Adipocyte (in vitro differentiated cells): ENCODE measurements at regions not wholly inside any gene's neighbourhood (a gene's known extent, or its start where the extent isn't known, plus 50 kb on each side); places are given as distances from the start of the nearest gene placed in this dataset.
A peak's percentile ranks its signal among the peaks of the same experiment; 100 is the strongest.
"Not testable (repeated sequence)": the region's sequence is repeated elsewhere in the genome, so short reads cannot be mapped to it uniquely, and the experiment has no call there.

Experiments
- DNase-seq: peaks from one replicate; pipeline ENCODE4 v3.0.0-alpha.2; 2015; ENCODE audit warnings: low read depth
- H3K27me3 ChIP-seq: replicated peaks from 2 replicates; pipeline ENCODE4 v1.7.0; 2013; ENCODE audit warnings: mild to moderate bottlenecking, low read length, moderate library complexity; ENCODE audit not compliant: control insufficient read depth, insufficient read depth
- H3K36me3 ChIP-seq: 2 replicates; pipeline ENCODE4 v1.7.0; 2013; ENCODE audit warnings: low read length, mild to moderate bottlenecking, moderate library complexity; ENCODE audit not compliant: control insufficient read depth, insufficient read depth, severe bottlenecking
- H3K4me1 ChIP-seq: 2 replicates; pipeline ENCODE4 v1.7.0; 2013; ENCODE audit warnings: mild to moderate bottlenecking, low read length, moderate library complexity; ENCODE audit not compliant: control insufficient read depth, insufficient read depth
- H3K4me3 ChIP-seq: 2 replicates; pipeline ENCODE4 v1.7.0; 2013; ENCODE audit warnings: mild to moderate bottlenecking, low read length, moderate library complexity
- H3K9ac ChIP-seq: 2 replicates; pipeline ENCODE4 v1.7.0; 2013; ENCODE audit warnings: mild to moderate bottlenecking, low read length, moderate library complexity
- H3K9me3 ChIP-seq: 2 replicates; pipeline ENCODE4 v1.7.0; 2013; ENCODE audit warnings: mild to moderate bottlenecking, low read length, moderate library complexity; ENCODE audit not compliant: control insufficient read depth

DNA sequence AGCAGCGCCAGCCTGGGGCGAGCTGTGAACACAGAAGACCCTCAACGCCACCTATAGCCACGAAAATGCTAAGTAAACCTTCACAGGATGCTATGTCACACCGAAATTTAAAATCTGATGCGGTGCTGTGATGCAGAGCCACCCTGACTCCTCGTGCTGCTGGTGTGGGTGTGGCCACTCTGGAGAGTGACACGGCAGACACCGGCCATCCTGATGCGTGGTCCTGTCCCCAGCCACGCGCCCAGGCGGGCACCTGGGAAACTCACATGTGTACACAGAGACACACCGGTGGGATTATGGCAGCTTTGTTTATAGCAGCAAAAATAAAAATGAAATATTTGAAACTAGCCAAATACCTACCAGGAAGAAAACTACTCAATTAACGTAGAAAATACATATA is 138.3 kb upstream of the SFSWAP start:
- peaks cover 3% of the 10 kb centered on the region for H3K9me3 ChIP-seq
- no peak overlapping the region for H3K9ac ChIP-seq
- peaks cover 46% of the 10 kb centered on the region for H3K27me3 ChIP-seq
- DNase-seq: no peak
- H3K36me3 ChIP-seq: no peaks in the 10 kb centered on the region
- H3K4me3 ChIP-seq: no peak overlapping the region
- peaks cover 19% of the 10 kb centered on the region for H3K4me1 ChIP-seq

DNA sequence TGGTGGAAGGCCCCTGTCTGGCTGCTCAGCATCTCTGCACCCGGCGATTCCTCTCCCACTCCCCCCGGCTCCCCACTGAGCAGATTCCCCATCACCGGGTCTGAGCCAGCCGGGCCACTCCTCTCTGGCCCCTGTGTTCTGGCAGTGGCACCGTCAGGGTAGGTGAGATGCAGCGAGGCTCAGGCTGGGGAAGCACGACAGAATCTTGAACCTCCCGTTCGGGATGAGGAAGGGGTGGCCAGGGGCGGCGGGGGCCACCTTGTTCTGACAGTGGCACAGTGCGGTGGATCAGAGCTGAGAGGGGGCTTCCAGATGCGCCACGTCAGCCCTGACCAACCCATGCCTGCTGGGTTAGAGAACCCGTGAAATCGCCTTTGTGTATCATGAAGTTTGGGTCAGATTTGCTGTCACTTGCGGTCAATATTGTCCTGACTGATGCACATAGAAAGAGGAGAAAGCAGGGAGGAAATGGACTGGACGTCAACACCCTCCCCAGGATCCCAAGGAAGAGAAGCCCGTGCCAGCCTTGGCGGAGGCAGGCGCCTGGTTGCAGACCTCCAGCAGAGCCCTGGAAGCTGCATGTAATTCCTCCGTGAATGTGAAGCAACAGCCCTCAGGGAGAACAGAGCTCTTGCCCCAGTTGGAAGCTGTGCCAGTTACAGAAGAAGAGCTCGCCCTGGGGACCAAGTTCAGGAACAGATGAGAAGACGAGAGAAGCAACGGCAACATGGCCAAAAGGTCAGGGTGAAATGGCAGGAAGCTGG is 137.1 kb upstream of the SFSWAP start:
- Histone ChIP-seq H3K9me3 (no peaks in the 10 kb centered on the region), H3K27me3 (peaks cover 49% of the 10 kb centered on the region), H3K4me3 (no peak overlapping the region), H3K36me3 (no peaks in the 10 kb centered on the region), H3K9ac (no peak overlapping the region), H3K4me1 (peaks cover 19% of the 10 kb centered on the region)
- peak; percentile 5 for DNase-seq

DNA sequence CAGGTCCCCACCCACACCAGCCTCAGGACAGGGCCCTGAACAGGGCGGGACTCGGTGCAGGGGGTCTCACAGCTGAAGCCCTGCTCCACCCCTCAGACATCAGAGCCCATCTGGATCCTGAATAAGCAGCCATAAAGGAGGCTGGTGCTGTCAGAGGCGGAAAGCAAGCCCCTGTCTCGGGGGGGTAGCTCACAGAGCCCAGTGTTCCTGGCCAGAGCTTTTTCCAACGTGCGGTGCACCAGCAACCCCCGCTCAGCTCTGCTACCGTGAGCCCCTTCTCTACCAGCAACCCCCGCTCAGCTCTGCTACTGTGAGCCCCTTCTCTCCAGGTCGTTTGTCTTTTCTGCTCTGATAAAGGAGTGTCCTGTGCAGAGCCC is 136.5 kb upstream of the SFSWAP start:
- Histone ChIP-seq H3K4me3 (no peak overlapping the region), H3K27me3 (peaks cover 50% of the 10 kb centered on the region), H3K36me3 (no peaks in the 10 kb centered on the region), H3K4me1 (peaks cover 19% of the 10 kb centered on the region), H3K9ac (peak overlapping the region; percentile 10), H3K9me3 (no peaks in the 10 kb centered on the region)
- DNase-seq: no peak

DNA sequence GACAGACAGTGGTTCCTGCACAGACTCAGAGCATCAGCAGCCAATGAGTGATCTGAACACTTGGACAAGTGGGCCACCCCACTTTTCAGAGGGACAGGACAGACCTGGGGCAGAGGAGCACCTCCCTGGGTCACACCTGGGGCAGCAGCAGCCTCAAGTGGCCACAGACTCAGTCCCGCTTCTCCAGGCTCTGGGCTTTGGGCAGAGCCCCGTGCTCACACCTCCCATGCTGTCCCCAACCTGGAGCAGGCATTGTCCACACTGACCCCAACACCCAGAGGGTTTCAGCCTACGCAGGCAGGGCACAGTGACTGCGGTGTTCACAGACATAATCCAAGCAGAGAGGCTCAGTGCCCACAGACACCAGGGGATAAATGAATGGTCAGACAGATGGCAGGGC is 135.5 kb upstream of the SFSWAP start:
- Histone ChIP-seq H3K9me3 (no peaks in the 10 kb centered on the region), H3K4me1 (peaks cover 19% of the 10 kb centered on the region), H3K27me3 (peaks cover 45% of the 10 kb centered on the region), H3K9ac (no peak overlapping the region), H3K36me3 (no peaks in the 10 kb centered on the region), H3K4me3 (no peak overlapping the region)
- DNase-seq: no peak

GRCh38 chr12:131576734-131577133 is 134.2 kb upstream of the SFSWAP start:
- Histone ChIP-seq H3K27me3 (peaks cover 37% of the 10 kb centered on the region), H3K4me1 (peaks cover 19% of the 10 kb centered on the region)
- DNase-seq, H3K9me3 ChIP-seq, H3K36me3 ChIP-seq, H3K9ac ChIP-seq, H3K4me3 ChIP-seq: not testable (repeated sequence)

DNA sequence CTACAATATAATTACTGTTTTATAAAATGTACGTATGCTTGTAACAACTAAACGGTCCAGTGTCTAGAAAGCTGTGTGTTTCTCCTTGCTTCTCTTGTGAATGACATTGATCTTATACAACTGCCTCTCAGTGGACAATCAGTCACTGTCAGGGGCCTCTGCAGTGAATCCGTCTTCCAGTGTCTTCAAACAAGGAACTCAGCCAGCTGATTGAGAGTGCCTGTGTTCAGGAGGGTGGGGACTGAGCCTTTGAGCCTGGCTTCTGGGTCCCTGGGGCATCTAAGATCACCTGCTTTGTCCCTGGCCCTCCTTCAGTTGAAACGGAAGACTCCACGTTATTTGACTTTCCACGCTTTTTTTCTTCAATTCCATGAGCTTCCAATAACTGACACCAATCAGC is 133.1 kb upstream of the SFSWAP start:
- Histone ChIP-seq H3K36me3 (no peaks in the 10 kb centered on the region), H3K27me3 (peaks cover 31% of the 10 kb centered on the region), H3K9ac (no peak overlapping the region), H3K4me1 (peaks cover 19% of the 10 kb centered on the region), H3K9me3 (no peaks in the 10 kb centered on the region), H3K4me3 (no peak overlapping the region)
- no peak for DNase-seq

- Histone ChIP-seq H3K27me3 (peaks cover 29% of the 10 kb centered on the region), H3K9ac (no peak overlapping the region), H3K36me3 (no peaks in the 10 kb centered on the region), H3K4me1 (peaks cover 12% of the 10 kb centered on the region), H3K4me3 (no peak overlapping the region), H3K9me3 (no peaks in the 10 kb centered on the region)
- DNase-seq: no peak
Observed at GRCh38 chr12:131578828-131579470, 131.9 kb upstream of the SFSWAP start.

DNA sequence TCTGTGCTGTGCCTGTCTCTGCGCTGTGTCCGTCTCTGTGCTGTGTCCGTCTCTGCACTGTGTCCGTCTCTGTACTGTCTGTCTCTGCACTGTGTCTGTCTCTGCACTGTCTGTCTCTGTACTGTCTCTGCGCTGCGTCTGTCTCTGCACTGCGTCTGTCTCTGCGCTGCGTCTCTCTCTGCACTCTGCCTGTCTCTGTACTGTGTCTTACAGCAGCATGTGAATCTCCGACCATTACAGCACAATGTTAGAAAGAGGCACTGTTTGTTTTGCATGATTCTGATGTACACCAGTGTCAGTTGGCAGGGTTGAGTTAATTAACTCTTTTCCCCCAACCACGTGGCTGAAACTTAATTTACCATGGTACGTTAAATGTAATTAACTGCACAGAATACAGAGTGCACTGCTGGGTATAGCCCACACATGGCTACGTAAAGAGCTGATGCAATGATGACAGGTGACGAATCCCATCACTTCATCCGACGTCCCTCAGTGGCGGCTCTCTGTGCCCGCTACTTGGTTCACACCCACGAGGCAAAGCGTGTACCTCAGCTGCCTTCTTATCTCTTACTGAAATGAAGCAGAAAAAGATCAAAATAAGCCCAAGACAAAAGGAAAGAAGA is 127.7 kb upstream of the SFSWAP start:
- no peaks in the 10 kb centered on the region for H3K4me1 ChIP-seq
- H3K4me3 ChIP-seq: no peak overlapping the region
- H3K27me3 ChIP-seq: peaks cover 27% of the 10 kb centered on the region
- no peak for DNase-seq
- H3K9ac ChIP-seq: no peak overlapping the region
- H3K36me3 ChIP-seq: no peaks in the 10 kb centered on the region
- peaks cover 10% of the 10 kb centered on the region for H3K9me3 ChIP-seq

- Histone ChIP-seq H3K4me3 (no peak overlapping the region), H3K36me3 (no peaks in the 10 kb centered on the region), H3K9ac (no peak overlapping the region), H3K27me3 (peaks cover 15% of the 10 kb centered on the region), H3K4me1 (peaks cover 4% of the 10 kb centered on the region), H3K9me3 (peaks cover 10% of the 10 kb centered on the region)
- DNase-seq: no peak
Observed at GRCh38 chr12:131586269-131586668, 124.6 kb upstream of the SFSWAP start.

GRCh38 chr12:131586761-131587160 is 124.1 kb upstream of the SFSWAP start:
- no peak overlapping the region for H3K9ac ChIP-seq
- H3K9me3 ChIP-seq: peaks cover 10% of the 10 kb centered on the region
- no peak for DNase-seq
- no peak overlapping the region for H3K4me3 ChIP-seq
- peaks cover 19% of the 10 kb centered on the region for H3K27me3 ChIP-seq
- H3K36me3 ChIP-seq: no peaks in the 10 kb centered on the region
- H3K4me1 ChIP-seq: peaks cover 4% of the 10 kb centered on the region

- Histone ChIP-seq H3K27me3 (peaks cover 19% of the 10 kb centered on the region), H3K4me1 (peaks cover 4% of the 10 kb centered on the region)
- DNase-seq: no peak
Observed at GRCh38 chr12:131587565-131587964, 123.3 kb upstream of the SFSWAP start.

More at GRCh38 chr12:131587565-131587964, 123.3 kb upstream of the SFSWAP start:
- Histone ChIP-seq H3K9me3 (peaks cover 10% of the 10 kb centered on the region), H3K4me3 (no peak overlapping the region), H3K9ac (no peak overlapping the region), H3K36me3 (no peaks in the 10 kb centered on the region)
